ENCODE measurements at regions not wholly inside any gene's neighbourhood (a gene's known extent, or its start where the extent isn't known, plus 50 kb on each side); places are given as distances from the start of the nearest gene placed in this dataset.

DNA sequence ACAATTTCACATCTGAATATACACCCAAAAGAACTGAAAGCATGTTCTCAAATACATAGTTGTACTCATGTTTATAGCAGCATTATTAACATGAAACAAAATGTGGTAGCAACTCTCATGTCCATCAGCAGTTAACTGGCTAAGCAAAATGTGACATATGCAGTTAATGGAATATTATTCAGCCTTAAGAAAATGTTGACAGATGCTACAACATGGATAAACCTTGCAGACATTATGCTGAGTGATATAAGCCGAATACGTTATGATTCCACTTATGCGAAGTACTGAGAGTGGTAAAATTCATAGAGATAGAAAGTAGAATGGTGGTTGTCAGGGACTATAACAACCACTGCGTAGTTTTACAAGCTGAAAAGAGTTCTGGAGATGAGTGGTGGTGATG is 1469.0 kb upstream of the ACO1 start:
- H3K4me1 ChIP-seq (replicated peaks in 1 of 2; ENCODE audit: control insufficient read depth in 2 of 2, insufficient read depth in 2 of 2, low read length in 2 of 2), result no peaks in the 10 kb centered on the region
- H3K27me3 ChIP-seq (ENCODE audit: control insufficient read depth in 2 of 2, insufficient read depth in 2 of 2, low read length in 2 of 2), result no peaks in the 10 kb centered on the region
- no peak overlapping the region for H3K9ac ChIP-seq (ENCODE audit: insufficient read depth in 1 of 2, low read depth in 2 of 2, low read length in 2 of 2)
- no peak for TF ChIP-seq CTBP1 (IDR thresholded peaks at IDR 0.05; ENCODE audit: borderline replicate concordance)
- TF ChIP-seq, protein P1, sequence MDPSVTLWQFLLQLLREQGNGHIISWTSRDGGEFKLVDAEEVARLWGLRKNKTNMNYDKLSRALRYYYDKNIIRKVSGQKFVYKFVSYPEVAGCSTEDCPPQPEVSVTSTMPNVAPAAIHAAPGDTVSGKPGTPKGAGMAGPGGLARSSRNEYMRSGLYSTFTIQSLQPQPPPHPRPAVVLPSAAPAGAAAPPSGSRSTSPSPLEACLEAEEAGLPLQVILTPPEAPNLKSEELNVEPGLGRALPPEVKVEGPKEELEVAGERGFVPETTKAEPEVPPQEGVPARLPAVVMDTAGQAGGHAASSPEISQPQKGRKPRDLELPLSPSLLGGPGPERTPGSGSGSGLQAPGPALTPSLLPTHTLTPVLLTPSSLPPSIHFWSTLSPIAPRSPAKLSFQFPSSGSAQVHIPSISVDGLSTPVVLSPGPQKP (CRISPR knock-in tag; IDR thresholded peaks at IDR 0.05), result no peak
- TF ChIP-seq HEY1 (CRISPR knock-in tag; IDR thresholded peaks at IDR 0.05; ENCODE audit: borderline replicate concordance), result no peak
- no peak overlapping the region for H3K4me3 ChIP-seq
- no peaks in the 10 kb centered on the region for H3K9me3 ChIP-seq (replicated peaks; ENCODE audit: control insufficient read depth, insufficient read depth, low read depth, low read length)
- WGBS (ENCODE audit: insufficient coverage, low coverage, missing lambda C conversion rate), result no CpG with 5 or more reads among the region's 4 CpGs
- H3K79me2 ChIP-seq (ENCODE audit: control insufficient read depth, insufficient read depth, low read length), result no peaks in the 10 kb centered on the region
- no peak overlapping the region for H2AFZ ChIP-seq (ENCODE audit: low read depth, low read length)
- no peak overlapping the region for H3K27ac ChIP-seq (ENCODE audit: extremely low read depth, low read depth, low read length)
- ATAC-seq (no peak), FAIRE-seq (no peak), DNase-seq (ENCODE audit: extremely low read depth in 1 of 4, low spot score in 3 of 4) (no peak)
- H3K36me3 ChIP-seq (ENCODE audit: control insufficient read depth, insufficient read depth, low read length), result no peaks in the 10 kb centered on the region
- ChIA-PET POLR2A (no interaction called here), CTCF (ENCODE audit: low intra/inter-chr PET ratio) (no interaction called here)
- H3K9me1 ChIP-seq (ENCODE audit: control insufficient read depth, insufficient read depth, low read length), result no peaks in the 10 kb centered on the region
- H3K4me2 ChIP-seq (ENCODE audit: insufficient read depth, low read length), result no peak overlapping the region
- no peaks in the 10 kb centered on the region for H4K20me1 ChIP-seq (replicated peaks; ENCODE audit: control insufficient read depth, insufficient read depth, low read length)
- intact Hi-C loops (cut with micrococcal nuclease), result no loop called here
- in situ Hi-C loops (cut with MboI), result no loop called here
- BruUV-seq (replicated peaks), result no TSS peak

DNA sequence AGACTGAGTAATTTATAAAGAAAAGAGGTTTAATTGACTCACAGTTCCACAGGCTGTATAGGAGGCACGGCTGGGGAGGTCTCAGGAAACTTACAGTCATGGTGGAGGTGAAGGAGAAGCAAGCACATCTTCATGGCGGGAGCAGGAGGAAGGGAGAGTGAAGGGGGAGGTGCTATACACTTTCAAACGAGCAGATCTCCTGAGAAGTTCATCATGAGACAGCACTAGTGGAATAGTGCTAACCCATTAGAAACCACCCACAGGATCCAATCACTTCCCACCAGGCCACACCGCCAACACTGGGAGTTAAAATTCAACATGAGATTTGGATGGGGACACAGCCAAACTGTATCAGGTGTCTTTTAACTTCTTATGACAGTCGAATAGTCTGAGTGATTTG is 1459.3 kb upstream of the ACO1 start:
- TF ChIP-seq, protein P2, sequence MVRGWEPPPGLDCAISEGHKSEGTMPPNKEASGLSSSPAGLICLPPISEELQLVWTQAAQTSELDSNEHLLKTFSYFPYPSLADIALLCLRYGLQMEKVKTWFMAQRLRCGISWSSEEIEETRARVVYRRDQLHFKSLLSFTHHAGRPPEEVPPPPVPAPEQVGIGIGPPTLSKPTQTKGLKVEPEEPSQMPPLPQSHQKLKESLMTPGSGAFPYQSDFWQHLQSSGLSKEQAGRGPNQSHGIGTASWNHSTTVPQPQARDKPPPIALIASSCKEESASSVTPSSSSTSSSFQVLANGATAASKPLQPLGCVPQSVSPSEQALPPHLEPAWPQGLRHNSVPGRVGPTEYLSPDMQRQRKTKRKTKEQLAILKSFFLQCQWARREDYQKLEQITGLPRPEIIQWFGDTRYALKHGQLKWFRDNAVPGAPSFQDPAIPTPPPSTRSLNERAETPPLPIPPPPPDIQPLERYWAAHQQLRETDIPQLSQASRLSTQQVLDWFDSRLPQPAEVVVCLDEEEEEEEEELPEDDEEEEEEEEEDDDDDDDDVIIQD (CRISPR knock-in tag; IDR thresholded peaks at IDR 0.05), result no peak
- TF ChIP-seq, protein P3, sequence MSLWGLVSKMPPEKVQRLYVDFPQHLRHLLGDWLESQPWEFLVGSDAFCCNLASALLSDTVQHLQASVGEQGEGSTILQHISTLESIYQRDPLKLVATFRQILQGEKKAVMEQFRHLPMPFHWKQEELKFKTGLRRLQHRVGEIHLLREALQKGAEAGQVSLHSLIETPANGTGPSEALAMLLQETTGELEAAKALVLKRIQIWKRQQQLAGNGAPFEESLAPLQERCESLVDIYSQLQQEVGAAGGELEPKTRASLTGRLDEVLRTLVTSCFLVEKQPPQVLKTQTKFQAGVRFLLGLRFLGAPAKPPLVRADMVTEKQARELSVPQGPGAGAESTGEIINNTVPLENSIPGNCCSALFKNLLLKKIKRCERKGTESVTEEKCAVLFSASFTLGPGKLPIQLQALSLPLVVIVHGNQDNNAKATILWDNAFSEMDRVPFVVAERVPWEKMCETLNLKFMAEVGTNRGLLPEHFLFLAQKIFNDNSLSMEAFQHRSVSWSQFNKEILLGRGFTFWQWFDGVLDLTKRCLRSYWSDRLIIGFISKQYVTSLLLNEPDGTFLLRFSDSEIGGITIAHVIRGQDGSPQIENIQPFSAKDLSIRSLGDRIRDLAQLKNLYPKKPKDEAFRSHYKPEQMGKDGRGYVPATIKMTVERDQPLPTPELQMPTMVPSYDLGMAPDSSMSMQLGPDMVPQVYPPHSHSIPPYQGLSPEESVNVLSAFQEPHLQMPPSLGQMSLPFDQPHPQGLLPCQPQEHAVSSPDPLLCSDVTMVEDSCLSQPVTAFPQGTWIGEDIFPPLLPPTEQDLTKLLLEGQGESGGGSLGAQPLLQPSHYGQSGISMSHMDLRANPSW (CRISPR knock-in tag; IDR thresholded peaks at IDR 0.05), result no peak
- Histone ChIP-seq H3K9me3 (replicated peaks; ENCODE audit: control insufficient read depth, insufficient read depth, low read depth, low read length) (no peaks in the 10 kb centered on the region), H3K4me1 (replicated peaks in 1 of 2; ENCODE audit: control insufficient read depth in 2 of 2, insufficient read depth in 2 of 2, low read length in 2 of 2) (no peaks in the 10 kb centered on the region), H2AFZ (ENCODE audit: low read depth, low read length) (no peak overlapping the region), H3K79me2 (ENCODE audit: control insufficient read depth, insufficient read depth, low read length) (no peaks in the 10 kb centered on the region), H3K27ac (ENCODE audit: extremely low read depth, low read depth, low read length) (no peak overlapping the region), H4K20me1 (replicated peaks; ENCODE audit: control insufficient read depth, insufficient read depth, low read length) (no peaks in the 10 kb centered on the region), H3K4me2 (ENCODE audit: insufficient read depth, low read length) (no peak overlapping the region), H3K36me3 (ENCODE audit: control insufficient read depth, insufficient read depth, low read length) (no peaks in the 10 kb centered on the region), H3K9me1 (ENCODE audit: control insufficient read depth, insufficient read depth, low read length) (no peaks in the 10 kb centered on the region), H3K4me3 (no peak overlapping the region), H3K9ac (ENCODE audit: insufficient read depth in 1 of 2, low read depth in 2 of 2, low read length in 2 of 2) (no peak overlapping the region), H3K27me3 (ENCODE audit: control insufficient read depth in 2 of 2, insufficient read depth in 2 of 2, low read length in 2 of 2) (no peaks in the 10 kb centered on the region)
- in situ Hi-C loops (cut with MboI), result no loop called here
- CTCF ChIA-PET (ENCODE audit: low intra/inter-chr PET ratio), result no interaction called here
- no TSS peak for BruUV-seq (replicated peaks)
- WGBS (ENCODE audit: insufficient coverage, low coverage, missing lambda C conversion rate), result no CpG with 5 or more reads among the region's 5 CpGs
- intact Hi-C loops (cut with micrococcal nuclease), result no loop called here
- ATAC-seq (no peak), FAIRE-seq (no peak), DNase-seq (ENCODE audit: extremely low read depth in 1 of 4, low spot score in 3 of 4) (no peak)
- POLR2A ChIA-PET, result no interaction called here

Measured in K562 (cell line).